HG03378 (cell line): ENCODE measurements at regions not wholly inside any gene's neighbourhood (a gene's known extent, or its start where the extent isn't known, plus 50 kb on each side); places are given as distances from the start of the nearest gene placed in this dataset.

Experiments
- ATAC-seq: cut with Tn5 transposase; IDR thresholded peaks from one replicate; pipeline ENCODE4 v1.9.1; 2021; ENCODE audit warnings: mild to moderate bottlenecking, moderate library complexity; ENCODE audit not compliant: unreplicated experiment

DNA sequence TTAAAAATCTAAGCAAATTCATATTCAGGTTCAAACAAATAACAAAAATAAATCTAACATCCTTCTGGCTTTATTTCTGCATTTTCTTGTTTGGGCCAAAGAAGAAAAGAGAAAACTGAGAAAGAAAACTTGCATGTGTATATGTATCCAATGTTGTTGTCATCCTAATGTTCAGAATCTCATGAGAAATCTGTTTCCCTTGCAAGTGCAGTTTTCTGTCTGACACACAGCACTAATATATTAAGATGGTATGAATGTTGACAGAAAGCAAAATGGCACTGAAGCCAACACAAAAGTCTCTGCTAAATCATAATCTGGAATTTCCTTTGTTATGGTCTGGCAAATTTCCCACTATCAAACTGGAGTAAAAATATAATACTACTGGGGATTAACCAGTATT lies 235.9 kb downstream of the HGF start:
- ATAC-seq: no peak

DNA sequence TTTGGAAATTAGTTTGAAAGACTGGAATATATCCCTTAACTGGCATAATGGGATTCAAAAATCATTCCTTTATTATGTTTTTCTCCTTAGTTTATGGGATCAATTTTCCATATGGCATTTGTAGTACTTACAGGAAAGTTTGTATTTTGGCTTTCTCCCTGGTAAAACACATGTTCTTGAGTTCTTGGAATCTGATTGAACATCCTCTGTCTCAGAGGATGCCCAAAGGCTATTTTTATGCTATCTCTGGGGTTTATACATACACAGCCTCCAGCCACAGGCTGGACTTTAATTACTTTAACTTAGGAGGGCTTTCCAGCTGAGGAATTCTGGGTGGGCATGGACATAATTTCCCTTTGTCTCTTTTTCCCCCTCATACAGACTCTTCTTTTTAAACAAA lies 236.4 kb downstream of the HGF start:
- no peak for ATAC-seq

DNA sequence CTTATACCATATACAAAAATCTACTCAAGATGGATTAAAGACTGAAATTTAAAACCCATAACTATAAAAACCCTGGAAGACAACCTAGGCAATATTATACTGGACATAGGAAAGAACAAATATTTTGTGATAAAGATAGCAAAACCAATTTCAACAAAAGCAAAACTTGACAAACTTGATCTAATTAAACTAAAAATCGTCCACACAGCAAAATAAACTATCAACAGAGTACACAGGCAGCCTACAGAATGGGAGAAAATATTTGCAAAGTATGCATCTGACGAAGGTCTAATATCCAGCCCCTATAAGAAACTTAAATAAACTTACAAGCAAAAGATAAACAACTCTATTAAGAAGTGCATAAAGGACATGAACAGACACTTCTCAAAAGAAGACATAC lies 240.1 kb downstream of the HGF start:
- ATAC-seq: no peak

DNA sequence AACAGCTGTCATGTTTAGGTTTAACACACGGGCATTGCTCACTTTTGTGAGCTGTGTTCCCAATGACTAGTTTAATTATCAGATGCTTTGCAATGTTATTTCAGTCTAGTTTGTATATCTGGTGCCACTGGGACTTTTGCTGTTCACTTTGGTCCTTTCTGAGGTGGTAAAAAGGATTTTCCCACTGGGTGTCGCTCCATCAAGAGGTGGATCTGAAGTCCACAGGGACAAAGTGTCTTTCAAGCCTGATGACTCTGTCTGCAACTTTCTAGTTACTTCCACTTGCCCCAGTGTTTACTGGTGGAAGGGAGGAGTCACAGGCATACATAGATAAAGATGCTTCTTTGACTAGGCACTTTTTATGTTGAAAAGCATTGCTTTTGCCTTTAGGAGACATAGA lies 242.2 kb downstream of the HGF start:
- ATAC-seq: no peak

DNA sequence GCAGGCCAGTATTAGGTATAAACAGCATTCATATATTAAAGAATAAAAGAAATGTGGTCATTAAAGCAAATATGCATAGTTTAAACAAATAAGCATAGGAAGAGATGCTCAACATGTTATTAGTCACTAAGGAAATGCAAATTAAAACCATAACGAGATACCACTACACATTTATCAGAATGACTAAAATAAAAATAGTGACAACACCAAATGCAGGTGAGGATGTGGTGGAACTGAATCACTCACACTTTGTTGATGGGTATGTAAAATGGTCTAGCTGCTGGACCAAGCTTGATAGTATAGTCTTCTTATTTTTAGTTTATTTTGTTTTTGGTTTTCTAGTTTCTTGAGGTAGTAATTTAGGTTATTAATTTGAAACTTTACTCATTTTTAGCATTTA lies 242.9 kb downstream of the HGF start:
- no peak for ATAC-seq

DNA sequence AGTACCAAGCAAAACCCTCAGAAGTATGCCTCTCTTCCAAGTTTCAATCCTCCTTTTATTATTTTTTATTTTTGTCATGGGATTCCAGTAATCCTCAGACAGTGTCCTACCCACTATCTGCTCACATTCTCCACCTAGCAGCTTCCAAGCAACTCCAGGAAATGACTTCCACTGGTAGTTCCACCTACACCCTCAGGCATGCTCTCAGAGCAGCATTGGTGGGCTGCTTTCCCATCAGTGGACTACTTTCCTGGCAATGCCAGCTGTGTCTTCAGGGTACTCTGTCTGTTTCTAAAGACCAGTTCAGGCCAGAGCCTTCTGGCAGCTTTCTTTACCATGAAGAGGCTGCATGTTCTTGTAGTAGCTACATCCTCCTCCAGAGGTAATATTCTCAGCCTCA lies 244.0 kb downstream of the HGF start:
- no peak for ATAC-seq

DNA sequence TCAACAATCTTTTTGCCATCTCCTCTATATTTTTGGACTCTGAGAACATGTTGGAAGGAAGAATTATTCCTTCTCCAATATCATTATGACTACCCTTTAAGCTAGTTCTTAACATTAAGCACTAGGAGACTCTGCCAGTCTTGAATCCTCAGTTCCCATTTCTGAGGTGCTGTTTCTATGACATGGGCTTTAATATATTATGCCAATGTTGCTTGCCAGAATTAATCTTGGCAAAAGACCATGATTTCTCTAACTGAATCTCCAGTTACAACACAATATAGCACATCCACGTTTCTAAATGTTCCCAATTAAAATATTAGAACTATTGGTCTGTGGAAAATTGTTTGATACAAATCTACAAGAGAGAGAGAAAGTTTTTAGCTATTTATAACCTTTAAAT lies 250.0 kb downstream of the HGF start:
- ATAC-seq: no peak

DNA sequence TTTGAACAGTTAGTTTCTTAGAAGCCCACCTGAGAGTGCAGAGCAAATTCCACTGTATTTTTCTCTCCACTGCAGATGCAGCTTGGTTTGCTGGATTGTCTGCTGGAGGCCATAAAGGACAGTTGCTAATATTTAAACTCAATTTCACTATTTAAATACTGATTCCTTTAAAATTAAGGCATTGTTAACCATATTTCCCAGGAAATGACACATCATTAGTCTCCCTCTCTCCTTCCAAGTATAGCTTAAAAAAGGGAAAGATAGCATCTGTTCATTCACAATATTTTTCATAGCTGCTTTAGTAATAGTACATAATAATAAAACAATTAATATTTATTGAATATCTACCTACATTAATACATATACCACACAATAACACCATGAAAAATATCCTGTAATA lies 252.9 kb downstream of the HGF start:
- no peak for ATAC-seq

DNA sequence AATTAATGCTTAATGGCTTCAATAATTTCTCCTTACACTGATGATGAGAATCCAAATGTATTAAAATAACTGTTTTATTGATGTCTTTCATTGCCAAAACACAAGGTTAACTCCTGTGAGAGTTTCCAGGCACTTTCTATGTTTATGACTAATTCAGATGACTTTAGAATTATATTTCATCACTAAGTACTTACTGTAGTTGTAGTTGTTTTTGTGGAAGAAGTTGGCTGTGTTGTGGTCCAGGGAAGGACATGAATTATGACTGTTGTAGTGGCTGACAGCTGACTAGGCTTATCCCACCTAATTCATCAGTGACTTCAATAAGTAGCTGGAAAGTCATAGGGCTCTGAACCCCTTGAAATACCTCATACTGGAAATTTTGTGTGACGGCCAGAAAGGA lies 254.8 kb downstream of the HGF start:
- no peak for ATAC-seq

DNA sequence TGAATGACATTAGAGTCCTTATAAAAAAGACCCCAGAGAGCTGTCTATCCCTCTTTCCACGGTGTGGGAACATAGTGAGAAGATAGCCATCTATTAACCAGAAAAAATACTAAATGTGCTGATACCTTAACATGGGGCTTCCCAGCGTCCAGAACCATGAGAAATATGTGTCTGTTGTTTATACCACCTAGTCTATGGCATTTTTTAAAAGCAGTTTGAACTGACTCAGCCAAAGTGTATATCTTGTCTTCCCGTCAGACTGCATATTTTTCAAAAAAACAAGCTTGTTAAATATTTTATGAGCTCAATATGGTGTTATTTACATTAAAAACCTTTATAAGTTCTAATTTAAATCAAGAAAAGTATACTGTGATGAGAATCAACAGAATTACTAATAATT lies 255.3 kb downstream of the HGF start:
- ATAC-seq: no peak

DNA sequence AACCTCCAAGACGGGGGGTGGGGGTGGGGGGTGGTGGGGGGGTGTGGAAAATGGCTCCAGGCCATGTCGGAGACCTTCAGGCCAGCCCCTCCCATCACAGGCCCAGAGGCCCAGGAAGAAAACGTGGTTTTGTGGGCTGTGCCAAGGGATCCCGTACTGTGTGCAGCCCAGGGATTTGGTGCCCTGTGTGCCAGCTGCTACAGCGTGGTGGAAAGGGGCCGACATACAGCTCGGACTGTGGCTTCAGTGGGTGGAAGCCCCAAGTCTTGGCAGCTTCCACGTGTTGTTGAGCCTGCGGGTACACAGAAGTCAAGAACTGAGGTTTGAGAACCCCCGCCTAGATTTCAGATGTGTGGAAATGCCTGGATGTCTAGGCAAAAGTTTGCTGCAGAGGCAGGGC lies 259.7 kb downstream of the HGF start:
- no peak for ATAC-seq

DNA sequence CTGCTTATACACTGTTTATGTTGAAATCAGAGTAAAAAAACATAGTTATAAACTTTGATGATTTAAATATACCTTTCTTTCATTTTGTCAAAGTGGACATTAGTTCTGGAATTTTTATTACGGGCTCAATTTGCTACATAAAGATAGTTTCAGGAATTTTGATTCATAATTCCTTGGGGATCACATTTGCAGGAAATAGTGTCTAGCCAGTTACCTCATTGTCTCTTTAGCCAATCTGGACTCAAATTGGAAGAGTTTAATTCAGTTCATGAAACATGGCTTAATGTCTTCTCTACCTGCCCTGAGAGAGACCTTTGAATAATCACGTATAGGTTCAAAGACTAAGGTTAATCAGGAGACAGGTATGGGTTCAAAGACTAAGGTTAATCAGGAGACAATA lies 262.6 kb downstream of the HGF start:
- ATAC-seq: no peak

DNA sequence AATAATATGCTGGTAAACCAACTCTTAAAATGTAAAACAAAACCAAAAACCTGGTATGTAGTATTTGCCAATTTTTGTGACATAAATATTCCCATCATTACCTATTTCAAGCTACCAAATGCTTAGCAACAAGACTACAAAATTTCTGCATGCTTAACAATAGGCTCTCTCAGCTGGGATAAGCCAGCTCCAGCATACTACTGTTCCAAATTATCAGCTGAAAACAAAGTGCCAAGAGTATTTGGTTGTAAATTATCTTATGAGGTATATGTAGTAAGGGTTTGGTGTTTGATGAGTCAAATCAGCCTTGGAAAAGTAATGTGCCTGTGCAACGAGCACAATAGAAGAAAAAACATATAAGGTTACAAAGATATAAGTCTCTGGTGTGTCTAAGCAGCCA lies 263.2 kb downstream of the HGF start:
- no peak for ATAC-seq

DNA sequence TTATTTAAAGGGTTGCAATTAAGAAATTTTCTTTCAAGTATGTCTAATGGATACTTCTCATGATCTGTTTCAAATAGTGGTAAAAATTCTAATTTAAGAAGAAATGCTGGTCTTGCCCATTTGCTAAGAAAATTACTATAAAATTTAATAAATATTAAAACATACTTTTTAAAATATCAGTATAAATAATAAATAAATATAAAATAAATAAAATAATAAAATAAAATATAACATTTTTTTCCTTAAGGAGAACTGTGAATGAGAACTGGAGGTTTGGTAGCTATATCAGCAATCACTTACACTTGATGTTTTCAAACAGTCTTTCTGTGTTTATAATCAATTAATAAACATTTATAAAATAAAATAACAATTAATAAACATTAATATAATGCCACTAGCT lies 266.1 kb downstream of the HGF start:
- no peak for ATAC-seq

DNA sequence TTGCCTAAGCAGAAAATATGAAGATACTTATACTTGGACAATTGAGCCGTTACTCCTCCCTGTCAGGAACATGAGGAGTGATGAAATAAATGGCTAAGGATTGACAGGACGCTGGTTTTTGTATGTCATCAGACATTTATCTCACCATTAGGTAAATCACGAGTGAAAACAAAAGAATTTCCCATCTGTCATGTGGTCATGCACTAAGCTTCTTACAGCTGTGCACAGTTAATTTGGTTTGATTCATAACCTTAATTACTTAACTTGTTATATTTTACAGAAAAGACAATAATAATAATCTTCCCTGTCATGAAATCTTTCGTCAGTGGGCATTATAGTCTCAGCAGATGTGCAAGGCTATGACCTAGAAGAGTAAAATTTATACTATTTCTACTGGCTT lies 266.5 kb downstream of the HGF start:
- no peak for ATAC-seq

DNA sequence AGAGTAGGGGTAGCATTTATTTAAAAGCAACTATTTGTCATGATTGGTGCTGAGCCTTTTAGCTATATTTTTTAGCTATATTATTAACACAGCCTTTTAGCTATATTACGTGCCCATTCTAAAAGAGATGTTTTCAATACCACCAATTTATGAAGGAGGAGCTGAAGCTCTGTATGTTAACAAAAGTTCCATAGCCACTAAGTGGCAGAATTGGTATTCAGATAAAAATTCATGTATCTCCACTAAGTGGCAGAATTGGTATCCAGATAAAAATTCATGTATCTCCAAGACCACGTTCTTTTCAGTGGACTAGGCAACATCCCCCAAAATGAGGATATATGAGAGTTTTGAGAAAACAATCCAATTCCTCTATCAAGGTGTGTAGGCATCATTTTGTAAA lies 268.6 kb downstream of the HGF start:
- no peak for ATAC-seq

DNA sequence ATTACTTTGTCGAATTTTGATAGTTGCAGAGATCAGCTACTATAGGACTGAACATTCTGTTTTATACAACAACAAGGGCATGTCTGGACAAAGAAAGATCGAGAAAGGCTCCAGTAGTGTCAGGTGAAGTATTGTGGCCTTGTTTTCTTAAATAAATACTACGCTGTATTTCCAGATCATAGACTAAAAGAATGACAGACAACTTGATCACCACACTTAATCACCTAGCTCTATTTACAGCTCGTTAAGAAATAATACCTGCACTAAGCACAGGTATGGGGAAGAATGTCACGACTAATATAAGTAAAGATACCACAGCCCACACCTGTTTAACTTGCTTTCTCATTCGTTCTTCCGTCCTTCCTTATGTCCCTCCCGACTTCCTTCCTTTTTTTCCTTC lies 269.2 kb downstream of the HGF start:
- ATAC-seq: no peak

DNA sequence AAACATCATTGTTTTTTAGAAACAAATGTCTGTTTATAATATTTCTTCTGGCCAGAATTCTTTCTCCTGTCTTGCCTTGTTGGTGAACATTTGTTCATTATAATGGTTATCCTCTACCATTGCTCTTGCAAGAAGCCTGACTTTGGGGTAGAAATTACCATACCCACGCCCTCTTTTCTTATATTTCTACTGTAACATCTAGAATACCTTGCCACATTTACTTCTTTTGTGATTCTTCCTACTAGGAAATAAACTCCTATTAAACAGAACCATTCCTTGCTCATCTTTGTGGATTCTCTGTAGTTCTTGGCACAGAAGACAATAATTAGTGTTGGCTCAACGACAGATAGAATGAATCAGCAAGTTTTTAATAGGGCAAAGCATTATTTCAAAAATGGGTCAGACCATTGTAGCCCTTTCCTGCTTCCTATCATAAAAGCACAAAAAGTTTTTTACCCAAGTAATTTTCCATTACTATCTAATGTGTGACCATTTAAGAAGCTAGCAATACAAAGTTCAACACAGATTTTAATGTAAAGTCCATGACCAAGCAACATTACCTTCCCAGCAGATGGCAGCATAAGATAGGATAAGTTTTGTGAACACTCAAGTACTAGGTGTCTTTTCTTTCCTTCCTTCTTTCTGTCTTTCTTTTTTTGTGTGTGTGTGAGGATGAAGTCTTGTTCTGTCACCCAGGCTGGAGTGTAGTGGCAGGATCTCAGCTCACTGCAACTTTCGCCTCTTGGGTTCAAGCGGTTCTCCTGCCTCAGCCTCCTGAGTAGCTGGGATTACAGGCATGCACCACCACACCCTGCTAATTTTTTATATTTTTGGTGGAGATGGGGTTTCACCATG lies 270.4 kb downstream of the HGF start:
- ATAC-seq: peak; percentile 84

DNA sequence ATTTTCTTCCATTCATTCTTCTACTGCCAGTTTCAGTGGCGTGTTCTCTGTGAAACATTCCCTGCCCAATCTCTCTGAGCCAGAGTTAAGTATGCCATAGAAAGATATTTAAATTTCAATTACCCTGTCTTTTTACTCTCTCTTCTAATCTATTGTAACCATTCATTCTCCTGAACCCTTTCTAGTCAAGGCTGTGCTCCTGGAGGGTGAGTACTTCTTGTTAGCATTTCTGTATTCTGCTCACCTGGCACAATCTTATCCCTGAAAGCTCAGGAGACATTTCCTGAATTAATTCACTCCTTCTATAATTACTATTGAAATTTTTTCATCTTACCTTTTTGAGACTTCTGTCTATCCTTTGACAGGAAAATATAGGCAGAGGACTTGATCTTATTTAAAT lies 271.7 kb downstream of the HGF start:
- ATAC-seq: no peak

DNA sequence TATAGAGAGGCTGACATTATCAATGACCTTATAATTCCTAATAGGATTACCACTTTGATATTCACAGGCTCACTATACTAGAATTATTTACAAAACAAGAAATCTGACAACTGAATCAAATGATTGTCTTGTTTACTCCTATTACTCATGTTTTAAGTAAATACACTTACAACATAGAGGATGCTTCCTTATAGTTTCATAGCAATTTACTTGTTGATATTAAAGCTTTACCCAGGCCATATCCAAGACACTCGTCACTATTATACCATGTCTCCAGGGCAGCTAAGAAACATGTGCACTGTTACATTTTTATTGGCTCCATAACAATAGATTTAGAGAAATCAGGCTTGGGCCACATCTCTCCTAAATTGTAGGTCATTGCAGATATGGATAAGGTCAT lies 276.9 kb downstream of the HGF start:
- no peak for ATAC-seq

DNA sequence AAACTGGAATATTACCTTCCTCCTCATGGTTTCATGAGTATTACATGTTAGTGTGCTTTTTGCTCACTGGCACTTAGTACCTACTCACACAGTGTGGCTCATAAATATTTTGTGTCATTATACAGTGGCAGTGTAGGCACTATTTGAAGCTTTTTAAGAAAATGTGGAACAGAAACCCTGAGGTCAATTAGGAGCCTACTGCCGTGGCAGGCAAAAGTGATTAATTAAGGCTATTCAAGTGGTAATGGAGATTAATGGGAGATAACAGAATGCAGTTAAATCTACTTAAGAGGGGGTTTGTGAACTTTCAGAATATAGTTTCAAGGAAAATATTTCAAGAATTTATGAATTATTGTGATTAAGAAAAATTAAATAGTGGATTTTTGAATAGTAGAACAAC lies 277.6 kb downstream of the HGF start:
- no peak for ATAC-seq

DNA sequence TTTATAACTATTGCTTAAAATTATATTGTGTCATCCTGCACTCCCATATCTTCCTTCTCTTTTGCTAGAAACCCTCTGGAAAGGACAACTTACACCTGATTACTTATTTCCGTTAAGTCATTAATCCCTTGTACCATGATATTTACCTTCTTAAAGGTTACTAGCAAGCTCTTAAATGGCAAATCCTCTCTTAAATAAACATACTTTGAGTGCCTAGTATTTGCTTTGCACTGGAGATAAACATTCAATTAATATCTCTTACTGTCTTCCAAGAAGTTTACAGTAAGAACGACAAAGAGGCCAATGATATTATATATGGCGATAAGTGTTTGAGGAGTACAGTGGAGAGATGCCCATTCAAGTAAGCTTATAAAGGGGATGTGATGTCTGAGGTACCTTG lies 278.3 kb downstream of the HGF start:
- no peak for ATAC-seq

DNA sequence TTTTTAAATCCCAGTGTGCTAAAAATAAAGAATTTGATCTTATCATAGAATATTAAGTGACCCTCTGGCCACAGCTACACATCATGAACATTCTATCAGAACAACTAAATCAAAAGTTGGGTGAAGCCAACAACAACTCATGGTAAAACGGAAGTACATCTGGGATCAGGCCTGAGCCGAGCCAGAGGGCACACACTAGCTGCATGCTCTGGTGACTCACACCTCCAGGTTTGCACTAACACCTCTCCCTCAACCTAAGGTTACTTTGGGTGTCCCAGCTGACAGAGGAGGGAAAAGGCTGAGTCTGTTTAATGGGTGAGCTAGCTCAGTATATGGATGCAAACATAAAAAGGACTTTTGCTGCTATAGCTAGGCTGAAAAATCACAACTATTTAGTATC lies 281.6 kb downstream of the HGF start:
- ATAC-seq: no peak
